K562 (cell line): ENCODE measurements at regions not wholly inside any gene's neighbourhood (a gene's known extent, or its start where the extent isn't known, plus 50 kb on each side); places are given as distances from the start of the nearest gene placed in this dataset.

Source experiments
- ATAC-seq: fragments of 200-7000 bp; cut with Tn5 transposase; 3 replicates; pipeline ENCODE4 v1.9.1; 2020; ENCODE audit warnings: moderate library complexity
- BruUV-seq: library from RNA; stranded (reverse); fragments of 400-500 nt; replicated peaks from 2 replicates; lab custom pipeline; 2021; lab: Mats Ljungman, UMichigan
- CTCF ChIA-PET: fragments of 300-600 bp; formaldehyde crosslinking; extraction: SDS; loops from one replicate; lab custom pipeline; 2021; ENCODE audit warnings: low intra/inter-chr PET ratio; lab: Yijun Ruan, JAX
- POLR2A ChIA-PET: fragments of 300-600, 350-650 bp; sonication (Branson Sonifier 250); formaldehyde crosslinking; extraction: SDS; loops from one replicate; lab custom pipeline; 2021; ENCODE audit warnings: antibody characterized with exemption, inconsistent platforms; lab: Yijun Ruan, JAX
- DNase-seq, 4 experiments: peaks; one replicate each; pipeline versions ENCODE4 v3.0.0 to v3.0.0-alpha.2; 2011 to 2018; ENCODE audit warnings: low spot score in 3 of 4, mixed read lengths in 3 of 4; ENCODE audit errors: extremely low read depth in 1 of 4
- FAIRE-seq: peaks from 2 replicates; lab custom pipeline; 2011; peaks lifted over from hg19 to GRCh38; lab: Jason Lieb, UNC
- H2AFZ ChIP-seq: 2 replicates; pipeline ENCODE4 v1.6.0; 2011; ENCODE audit warnings: low read depth, low read length, control low read depth, inconsistent platforms
- H3K27ac ChIP-seq: fragments of 200-600 bp; 3 replicates; pipeline ENCODE4 v1.8.0; 2011; ENCODE audit warnings: low read depth, mild to moderate bottlenecking, control low read depth, inconsistent platforms, low read length, moderate library complexity, mixed read lengths; ENCODE audit errors: extremely low read depth
- H3K27me3 ChIP-seq, 2 experiments: fragments of 300-600 bp in 1 of 2; 2 replicates in 1 of 2; 3 replicates in 1 of 2; pipeline versions ENCODE4 v1.6.0 to v1.8.0; 2011; ENCODE audit warnings: inconsistent platforms in 2 of 2, low read length in 2 of 2, mild to moderate bottlenecking in 1 of 2, mixed read lengths in 1 of 2, moderate library complexity in 1 of 2; ENCODE audit not compliant: control insufficient read depth in 2 of 2, insufficient read depth in 2 of 2
- H3K36me3 ChIP-seq: fragments of 300-600 bp; 3 replicates; pipeline ENCODE4 v1.8.0; 2011; ENCODE audit warnings: mild to moderate bottlenecking, low read length, inconsistent platforms; ENCODE audit not compliant: control insufficient read depth, insufficient read depth
- H3K4me1 ChIP-seq, 2 experiments: fragments of 200-600 bp in 1 of 2; replicated peaks in 1 of 2; 2 replicates in 1 of 2; 3 replicates in 1 of 2; pipeline versions ENCODE4 v1.5.1 to v1.8.0; 2011; ENCODE audit warnings: inconsistent platforms in 2 of 2, low read length in 2 of 2, mild to moderate bottlenecking in 1 of 2, mixed read lengths in 1 of 2, moderate library complexity in 1 of 2; ENCODE audit not compliant: control insufficient read depth in 2 of 2, insufficient read depth in 2 of 2
- H3K4me2 ChIP-seq: 2 replicates; pipeline ENCODE4 v1.6.1; 2011; ENCODE audit warnings: low read length, control low read depth, inconsistent platforms, mixed read lengths; ENCODE audit not compliant: insufficient read depth
- H3K4me3 ChIP-seq: fragments of 200-600 bp; sonication (generic), shearing (Covaris generic); 2 replicates; pipeline ENCODE4 v1.5.1; 2016; ENCODE audit warnings: control low read depth, inconsistent platforms
- H3K79me2 ChIP-seq: fragments of 200-600 bp; 3 replicates; pipeline ENCODE4 v1.8.0; 2011; ENCODE audit warnings: low read length, inconsistent platforms; ENCODE audit not compliant: control insufficient read depth, insufficient read depth
- H3K9ac ChIP-seq, 2 experiments: 2 replicates each; pipeline versions ENCODE4 v1.6.0 to v1.6.1; 2011; ENCODE audit warnings: low read depth in 2 of 2, low read length in 2 of 2, control low read depth in 1 of 2, inconsistent platforms in 1 of 2, mild to moderate bottlenecking in 1 of 2, mixed read lengths in 1 of 2; ENCODE audit not compliant: insufficient read depth in 1 of 2
- H3K9me1 ChIP-seq: one replicate; pipeline ENCODE4 v1.6.0; 2011; ENCODE audit warnings: inconsistent platforms, mild to moderate bottlenecking, low read length, moderate library complexity; ENCODE audit not compliant: control insufficient read depth, insufficient read depth
- H3K9me3 ChIP-seq: replicated peaks from 2 replicates; pipeline ENCODE4 v1.5.1; 2011; ENCODE audit warnings: low read depth, low read length, inconsistent platforms; ENCODE audit not compliant: control insufficient read depth, insufficient read depth
- H4K20me1 ChIP-seq: replicated peaks from 2 replicates; pipeline ENCODE4 v1.6.1; 2011; ENCODE audit warnings: low read length, inconsistent platforms, mixed read lengths; ENCODE audit not compliant: control insufficient read depth, insufficient read depth
- BRF2 ChIP-seq: IDR thresholded peaks from 3 replicates; pipeline ENCODE4 v1.6.1; 2011; ENCODE audit warnings: borderline replicate concordance, mild to moderate bottlenecking; ENCODE audit not compliant: insufficient read length, insufficient read depth
- SIN3B ChIP-seq: fragments of 450-650 bp; IDR thresholded peaks from 2 replicates; pipeline ENCODE4 v1.6.1; 2017; ENCODE audit warnings: low read depth, mild to moderate bottlenecking, moderate library complexity
- TAF1 ChIP-seq: IDR thresholded peaks from 2 replicates; pipeline ENCODE4 v1.6.1; 2011; ENCODE audit warnings: mild to moderate bottlenecking, low read length, moderate library complexity; ENCODE audit not compliant: insufficient read depth, control insufficient read depth, severe bottlenecking; ENCODE audit errors: extremely low read depth
- TFAP4 ChIP-seq: sonication (generic); formaldehyde crosslinking; IDR thresholded peaks from 2 replicates; pipeline ENCODE4 v1.8.0; 2022; ENCODE audit warnings: missing genetic modification reagents, mild to moderate bottlenecking, moderate library complexity, borderline replicate concordance
- THAP12 ChIP-seq: fragments of 250-450 bp; sonication (Bioruptor Pico); IDR thresholded peaks from 2 replicates; pipeline ENCODE4 v1.9.0; 2021; ENCODE audit warnings: mild to moderate bottlenecking, inconsistent platforms
- ZNF347 ChIP-seq: fragments of 450-650 bp; formaldehyde crosslinking; IDR thresholded peaks from 2 replicates; pipeline ENCODE4 v1.4.0; 2020; ENCODE audit warnings: low read depth, mild to moderate bottlenecking, moderate library complexity
- WGBS: fragments of 100-300 bp; shearing (Covaris generic); methylation state at CpG from one replicate; pipeline ENCODE4 v1.1.6; 2016; ENCODE audit warnings: low coverage, mixed read lengths; ENCODE audit not compliant: insufficient coverage; ENCODE audit errors: missing lambda C conversion rate; 5-methylcytosine and 5-hydroxymethylcytosine counted together
- in situ Hi-C: fragments of 300-500 bp; cut with MboI; formaldehyde crosslinking; loops from 4 replicates; pipeline ENCODE4 v1.15.0; 2018; ENCODE audit warnings: inconsistent platforms, mixed read lengths
- intact Hi-C: fragments of 100-400 bp; cut with micrococcal nuclease; formaldehyde crosslinking; loops from 2 replicates; pipeline ENCODE4 v1.14.2; 2022

- FAIRE-seq (no peak), DNase-seq (no peak), ATAC-seq (no peak)
- no TSS peak for BruUV-seq
- Histone ChIP-seq H3K9me3 (no peaks in the 10 kb centered on the region), H3K9me1 (no peaks in the 10 kb centered on the region), H2AFZ (no peak overlapping the region), H4K20me1 (no peaks in the 10 kb centered on the region), H3K79me2 (no peaks in the 10 kb centered on the region), H3K27me3 (peaks cover 11 to 30% of the 10 kb centered on the region in 2 experiments; a peak in 4 of 5 replicates), H3K27ac (no peak overlapping the region), H3K9ac (no peak overlapping the region), H3K4me1 (no peaks in the 10 kb centered on the region), H3K36me3 (no peaks in the 10 kb centered on the region), H3K4me2 (no peak overlapping the region)
- in situ Hi-C loops (no loop called here), intact Hi-C loops (no loop called here)
- under 1% methylated on average over 20 of the region's 20 CpGs for WGBS
- POLR2A ChIA-PET = no interaction called here
- TF ChIP-seq TAF1 (no peak), BRF2 (no peak), TFAP4 (no peak), THAP12 (CRISPR knock-in tag) (no peak), SIN3B (no peak), ZNF347 (CRISPR knock-in tag) (no peak)
- TF ChIP-seq, all 486 proteins: peak for 0
- CTCF ChIA-PET = no interaction called here
- no peak overlapping the region for H3K4me3 ChIP-seq
These were observed 134.9 kb upstream of the THBS2 start for GRCh38 chr6:169388395-169389166.
